Kidney glomerular epithelial cell (primary cell): ENCODE measurements at regions not wholly inside any gene's neighbourhood (a gene's known extent, or its start where the extent isn't known, plus 50 kb on each side); places are given as distances from the start of the nearest gene placed in this dataset.
"Not testable (repeated sequence)": the region's sequence is repeated elsewhere in the genome, so short reads cannot be mapped to it uniquely, and the experiment has no call there.

ENCODE experiments used
- DNase-seq: peaks from one replicate; lab custom pipeline; 2025; lab: John Stamatoyannopoulos, UW

DNA sequence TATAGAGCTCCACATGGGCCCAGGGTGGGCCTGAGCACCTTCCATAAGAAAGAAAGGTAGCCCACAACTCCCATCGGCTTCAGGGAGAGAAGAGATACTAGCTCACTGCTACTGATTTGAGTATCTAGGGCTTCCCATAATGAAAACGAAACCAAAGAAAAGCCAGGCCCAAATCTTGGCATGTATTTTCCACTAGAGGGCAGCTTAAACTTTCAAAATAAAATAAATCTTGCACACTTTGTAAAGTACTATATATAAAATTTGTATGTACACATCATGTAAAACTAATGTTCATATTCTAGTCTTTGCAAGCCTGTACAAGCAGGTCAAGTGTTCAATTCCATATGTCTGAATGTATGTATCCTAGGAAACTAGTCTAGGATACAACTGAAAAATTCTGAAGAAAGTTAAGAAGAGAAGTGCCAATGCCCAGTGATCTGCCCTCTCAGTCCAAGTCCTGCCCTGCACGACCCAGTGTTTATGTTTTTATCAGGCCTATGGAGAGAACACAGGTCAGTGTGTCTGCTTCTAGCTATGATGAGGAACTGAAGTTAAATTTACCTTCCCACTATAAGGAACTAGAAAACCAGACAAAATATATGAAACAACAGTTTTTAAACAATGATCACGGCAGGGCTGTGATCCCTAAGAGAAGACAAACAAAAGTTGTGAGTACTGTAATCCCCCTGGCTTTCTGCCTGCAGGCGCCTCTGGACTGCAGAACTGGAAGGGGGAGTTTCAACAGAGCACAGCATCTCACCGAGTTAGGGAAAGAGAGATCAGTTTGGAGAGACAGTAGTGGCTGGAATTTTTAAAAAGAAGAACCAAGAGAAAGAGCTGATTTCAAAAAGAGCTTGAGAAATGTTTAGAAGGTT, 475.7 kb downstream of the UQCRFS1 start:
- DNase-seq = peak; percentile 53

DNA sequence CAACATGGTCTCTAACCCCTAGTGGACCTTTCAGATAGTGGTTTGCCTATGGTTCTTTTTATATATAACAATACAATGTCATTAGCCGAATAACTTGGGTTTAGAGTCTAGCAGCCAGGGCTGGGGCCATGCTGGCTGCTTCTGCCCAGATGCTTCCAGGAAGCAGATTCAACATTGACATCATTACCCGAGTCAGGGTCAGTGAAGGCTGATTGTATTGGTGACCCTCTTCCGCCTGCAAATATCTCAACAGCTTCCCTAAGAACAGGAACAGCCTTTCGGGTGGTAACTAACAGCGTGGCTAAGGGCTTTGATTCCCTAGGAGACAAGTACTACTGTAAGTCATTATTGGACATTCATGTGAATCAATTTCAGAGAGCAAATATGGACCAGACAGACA, 476.4 kb downstream of the UQCRFS1 start:
- DNase-seq = no peak

DNA sequence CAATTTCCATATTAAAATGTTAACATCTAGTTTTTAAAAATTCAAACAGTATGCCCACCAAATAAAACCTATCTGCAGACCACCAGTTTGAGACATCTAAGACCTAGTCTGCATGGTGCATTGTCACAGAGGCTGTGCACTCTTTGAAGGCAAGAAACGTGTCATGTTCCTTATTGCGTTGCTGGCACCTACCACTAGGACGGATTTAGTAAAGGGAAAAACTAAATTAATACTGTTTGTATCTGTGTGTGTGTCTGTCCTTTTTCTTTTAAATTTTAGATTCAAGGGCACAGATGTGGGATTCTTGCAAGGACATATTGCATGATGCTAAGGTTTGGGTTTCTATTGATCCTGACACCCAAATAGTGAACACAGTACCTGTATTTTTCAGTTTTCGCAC, 481.4 kb downstream of the UQCRFS1 start:
- DNase-seq = no peak

DNA sequence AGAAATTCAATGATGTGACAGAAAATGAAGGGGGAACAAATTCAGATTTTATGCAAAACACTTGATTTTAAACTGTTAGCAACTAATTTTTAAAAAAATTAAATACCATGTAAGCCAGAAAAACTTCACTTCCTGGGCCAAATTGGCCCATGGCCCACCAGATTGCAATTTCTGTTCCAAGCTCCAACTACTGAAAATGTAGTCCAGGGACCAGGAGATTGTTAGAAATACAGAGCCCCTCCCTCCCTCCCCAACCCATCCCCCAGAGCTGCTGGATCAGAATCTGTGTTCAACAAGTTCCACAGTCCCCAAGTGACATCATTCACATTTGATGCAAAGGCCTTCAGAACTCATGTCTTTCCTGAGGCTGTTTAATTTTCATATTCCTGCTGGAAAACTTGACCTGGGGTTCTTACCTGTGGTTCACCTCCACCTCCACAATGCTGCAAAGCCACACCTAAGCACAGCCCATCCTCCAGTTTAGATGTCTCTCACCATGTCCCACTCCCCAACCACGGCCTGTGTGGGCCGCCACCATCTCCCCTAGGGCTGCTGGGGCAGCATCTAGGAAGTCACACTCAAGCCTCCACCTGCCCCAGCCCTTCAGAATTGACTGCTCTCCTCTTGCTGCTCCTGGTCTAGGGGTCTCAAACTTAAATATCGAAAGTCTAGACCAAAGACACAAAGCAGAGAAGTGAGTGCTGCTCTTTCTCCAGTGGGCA, 482.0 kb downstream of the UQCRFS1 start:
- no peak for DNase-seq

DNA sequence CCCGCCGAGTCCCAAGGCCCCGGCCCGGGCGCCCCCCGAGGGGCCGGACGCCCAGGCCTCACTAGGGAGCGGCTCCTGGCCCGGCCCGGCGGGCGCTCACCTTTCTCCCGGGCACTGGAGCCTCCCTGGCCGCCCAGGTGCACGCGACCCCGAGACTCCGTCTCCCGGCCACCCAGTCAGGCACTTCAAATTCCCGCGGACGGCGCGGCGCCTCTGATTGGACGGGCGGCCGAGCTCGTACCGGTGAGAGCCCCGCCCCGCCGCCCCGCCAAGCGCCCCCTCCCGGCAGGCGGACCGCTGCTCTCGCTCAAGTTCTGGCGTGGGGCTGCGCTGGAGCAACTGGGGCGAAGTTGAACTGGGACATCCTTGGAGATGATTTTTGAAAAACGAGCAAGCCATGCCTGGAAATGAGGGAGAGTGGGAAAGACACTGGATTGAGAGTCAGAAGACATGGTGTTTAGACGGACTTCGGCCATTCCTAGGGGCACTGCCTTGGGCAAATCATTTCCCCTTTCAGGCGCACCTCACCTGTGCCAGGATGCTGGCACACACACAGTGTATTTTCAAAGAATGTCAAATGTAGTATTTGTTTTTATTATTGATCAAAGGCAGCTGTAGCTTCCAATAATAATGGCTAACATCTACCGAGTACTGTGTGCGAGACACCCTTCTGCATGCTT, 485.3 kb downstream of the UQCRFS1 start:
- peak; percentile 45 for DNase-seq

DNA sequence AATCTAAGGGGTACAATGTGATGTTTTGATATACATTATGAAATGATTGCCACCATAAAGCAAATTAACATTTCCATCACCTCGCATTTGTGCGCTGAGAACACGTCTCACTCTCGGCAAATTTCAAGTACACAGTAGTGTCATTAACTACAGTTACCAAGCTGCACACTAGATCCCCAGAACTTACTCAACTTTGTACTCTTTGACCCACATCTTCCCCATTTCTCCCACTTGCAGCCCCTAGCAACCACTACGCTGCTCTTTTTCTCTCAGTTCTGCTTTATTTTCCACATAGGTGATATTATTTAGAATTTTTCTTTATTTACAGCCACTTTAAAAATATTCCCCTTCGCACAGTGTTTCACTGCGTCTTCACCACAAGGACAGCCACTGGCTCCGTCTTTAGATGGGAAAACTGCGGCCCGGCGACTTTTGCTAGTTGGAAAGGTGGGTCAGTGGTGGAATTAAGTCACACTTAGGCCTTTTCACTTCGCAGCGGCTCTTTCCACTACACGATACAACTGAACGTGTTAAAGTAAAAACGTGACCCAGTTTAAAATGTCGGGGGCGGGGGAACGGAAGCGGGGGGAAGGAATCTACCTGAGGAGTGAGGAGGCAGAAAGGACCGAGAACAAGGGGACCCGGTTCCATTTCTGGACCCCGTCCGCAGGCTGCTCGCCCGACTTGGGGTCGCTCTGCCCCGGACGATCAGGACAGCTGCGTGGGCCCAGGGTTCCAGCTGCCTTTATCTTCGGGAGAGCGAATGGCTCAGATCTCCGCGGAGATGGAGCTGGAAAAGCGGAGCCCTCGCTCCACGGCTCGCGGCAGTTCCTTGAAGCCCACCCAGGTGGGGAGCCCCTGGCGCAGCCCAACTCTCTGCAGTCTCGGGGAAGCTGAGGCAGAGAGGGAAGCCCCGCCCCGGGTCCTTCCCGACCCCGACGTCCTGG, 486.1 kb downstream of the UQCRFS1 start:
- no peak for DNase-seq

DNA sequence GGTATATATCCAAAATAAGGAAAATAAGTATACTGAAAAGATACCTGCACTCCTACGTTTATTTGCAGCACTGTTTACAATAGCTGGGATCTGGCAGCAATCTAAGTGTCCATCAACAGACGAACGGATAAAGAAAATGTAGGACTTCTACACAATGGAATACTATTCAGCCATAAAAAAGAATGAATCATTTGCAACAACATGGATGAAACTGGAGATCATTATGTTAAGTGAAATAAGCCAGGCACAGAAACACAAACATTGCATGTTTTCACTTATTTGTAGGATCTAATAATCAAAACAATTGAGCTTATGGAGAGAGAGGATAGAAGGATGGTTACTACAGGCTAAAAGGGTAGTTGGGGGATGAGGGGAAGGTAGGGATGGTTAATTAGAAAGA, 494.0 kb downstream of the UQCRFS1 start:
- no peak for DNase-seq

DNA sequence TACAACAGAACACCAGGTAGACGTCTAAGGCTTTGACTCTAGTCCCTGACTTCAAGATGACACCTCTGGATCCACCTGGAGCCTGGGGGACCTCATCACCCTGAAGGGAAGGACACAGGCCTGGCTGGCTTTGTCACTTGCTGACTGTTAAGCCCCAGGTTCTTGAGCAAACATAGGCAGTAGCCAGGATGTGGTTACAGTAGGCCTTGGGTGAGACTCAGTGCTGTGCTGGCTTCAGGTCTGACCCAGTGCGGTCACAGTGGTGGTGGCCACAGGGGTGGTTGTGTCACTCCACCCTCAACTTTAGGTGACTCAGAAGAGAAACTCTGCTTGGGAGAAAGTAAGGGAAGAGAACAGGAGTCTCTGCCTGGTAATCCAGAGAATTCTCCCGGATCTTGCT, 497.8 kb downstream of the UQCRFS1 start:
- DNase-seq = no peak

DNA sequence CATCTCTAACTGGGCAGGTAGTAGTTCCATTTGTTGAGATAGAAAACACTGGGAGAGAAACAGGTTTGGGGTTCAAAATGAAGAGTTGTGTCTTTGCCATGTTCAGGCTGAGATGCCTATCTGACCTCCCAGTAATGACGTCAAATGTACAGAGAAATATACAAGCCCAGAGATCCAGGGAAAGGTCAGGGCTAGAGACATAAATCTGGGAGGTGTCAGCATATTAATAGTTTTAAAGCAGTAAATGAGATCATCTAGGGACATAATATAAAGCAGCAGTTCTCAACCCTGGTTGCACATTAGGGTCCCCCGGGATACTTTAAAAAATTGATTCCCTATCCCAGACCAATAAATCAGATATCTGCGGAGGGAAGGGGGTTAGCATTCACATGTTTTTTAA, 501.5 kb downstream of the UQCRFS1 start:
- DNase-seq = no peak

DNA sequence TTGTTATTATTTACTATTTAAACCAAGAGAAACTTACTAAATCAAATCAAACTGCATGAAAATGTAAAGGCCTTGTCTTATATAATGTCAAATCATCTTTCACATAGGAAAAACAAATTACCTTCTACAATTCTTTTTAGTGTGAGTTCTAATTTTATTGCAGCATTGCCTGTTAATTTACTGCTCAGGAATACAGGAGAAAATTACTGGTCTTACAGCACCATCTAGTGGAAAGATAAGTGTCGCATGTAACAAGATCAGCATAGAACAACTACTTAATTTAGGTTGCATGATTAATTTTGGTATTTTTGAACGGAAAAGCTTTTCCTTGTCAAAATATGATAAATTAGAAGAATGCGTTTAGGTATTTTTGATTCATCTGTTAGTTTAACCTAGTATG, 502.7 kb downstream of the UQCRFS1 start:
- peak; percentile 47 for DNase-seq

DNA sequence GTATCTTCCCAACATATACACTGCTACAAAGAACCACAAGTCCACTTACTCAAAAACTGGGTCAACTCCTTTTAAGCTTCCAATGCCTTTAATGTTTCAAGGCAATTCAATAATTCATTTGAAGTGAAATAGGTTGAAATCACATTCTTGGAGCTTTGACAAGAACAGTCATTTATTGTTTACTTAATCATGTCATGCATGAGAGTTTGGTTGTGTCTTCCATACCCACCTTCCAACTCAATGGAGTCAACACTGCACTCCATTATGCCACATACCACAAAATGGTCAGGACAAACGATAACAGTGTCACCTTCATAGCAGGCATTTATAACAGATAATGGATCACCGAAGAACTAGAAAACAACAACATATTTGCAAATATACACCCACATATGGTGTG, 506.3 kb downstream of the UQCRFS1 start:
- DNase-seq = peak; percentile 12

DNA sequence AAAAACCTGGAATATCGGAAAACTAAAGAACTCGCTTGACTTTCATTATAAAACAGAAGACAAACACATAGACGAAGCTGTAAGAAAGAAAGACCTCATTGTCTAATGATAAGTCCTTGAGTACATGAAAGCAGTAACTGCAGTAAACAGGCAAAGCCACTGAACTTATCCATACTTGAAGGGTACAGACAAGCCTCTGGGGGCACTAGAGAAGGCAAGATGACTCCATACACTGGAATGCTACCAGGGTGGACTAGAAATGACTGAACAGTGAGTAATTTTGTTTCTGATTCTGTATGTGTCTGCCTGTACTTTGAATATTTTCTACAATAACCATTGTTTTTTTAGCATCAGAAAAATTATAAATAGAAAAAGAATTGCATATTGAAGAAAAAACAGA, 507.9 kb downstream of the UQCRFS1 start:
- DNase-seq = peak; percentile 93

DNA sequence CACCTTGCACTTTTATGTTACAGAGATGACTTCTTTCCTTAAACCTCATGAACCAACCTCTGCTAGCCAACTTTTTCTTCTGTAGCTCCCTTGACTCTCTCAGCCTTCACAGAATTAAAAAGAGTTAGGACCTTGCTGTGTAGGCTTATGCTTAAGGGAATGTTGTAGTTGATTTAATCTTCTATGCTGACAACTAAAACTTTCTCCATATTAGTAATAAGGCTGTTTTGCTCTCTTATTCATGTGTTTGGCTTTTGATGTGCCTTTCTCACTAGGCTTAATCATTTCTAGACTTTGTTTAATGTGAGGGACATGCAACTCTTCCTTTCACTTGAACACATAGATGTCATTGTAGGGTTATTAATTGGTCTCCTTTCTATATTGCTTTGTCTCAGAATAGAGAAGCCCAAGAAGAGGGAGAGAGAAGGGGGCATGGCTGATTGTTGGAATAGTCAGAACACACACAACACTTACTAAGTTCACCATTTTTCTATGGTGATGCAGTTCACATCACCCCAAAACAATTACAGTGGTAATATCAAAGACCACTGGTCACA, 509.5 kb downstream of the UQCRFS1 start:
- no peak for DNase-seq

DNA sequence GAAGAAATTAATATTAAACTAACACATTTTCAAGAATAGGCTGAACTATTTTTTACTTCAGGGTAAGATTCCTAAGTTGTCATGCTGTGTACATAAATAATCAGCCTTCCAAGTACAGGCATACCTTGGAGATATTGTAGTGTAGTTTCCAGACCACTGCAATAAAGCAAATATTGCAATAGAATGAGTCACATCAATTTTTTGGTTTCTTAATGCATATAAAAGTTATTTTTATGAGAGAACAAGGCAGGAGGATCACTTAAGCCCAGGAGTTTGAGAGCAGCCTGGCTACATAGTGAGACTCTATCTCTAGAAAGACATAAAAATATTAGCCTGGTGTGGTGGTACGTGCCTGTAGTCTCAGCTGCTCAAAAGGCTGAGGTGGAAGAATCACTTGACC, 511.5 kb downstream of the UQCRFS1 start:
- no peak for DNase-seq

DNA sequence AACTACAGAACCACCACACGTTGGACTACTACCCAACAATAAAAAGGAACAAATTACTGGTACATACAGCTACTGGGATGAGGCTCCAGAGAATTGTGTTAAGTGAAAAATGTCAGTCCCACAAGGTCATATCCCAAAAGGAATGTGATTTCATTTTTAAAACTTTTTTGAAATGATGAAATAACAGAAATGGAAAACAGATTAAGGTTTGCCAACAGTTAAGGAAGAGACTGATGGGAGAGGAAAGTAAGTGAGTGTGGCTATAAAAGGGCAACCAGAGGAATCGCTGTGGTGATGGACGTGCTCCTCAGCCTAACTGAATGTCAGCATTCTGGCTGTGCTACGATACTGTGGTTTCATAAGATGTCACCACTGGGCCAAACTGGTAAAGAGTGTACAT, 512.8 kb downstream of the UQCRFS1 start:
- DNase-seq = no peak

DNA sequence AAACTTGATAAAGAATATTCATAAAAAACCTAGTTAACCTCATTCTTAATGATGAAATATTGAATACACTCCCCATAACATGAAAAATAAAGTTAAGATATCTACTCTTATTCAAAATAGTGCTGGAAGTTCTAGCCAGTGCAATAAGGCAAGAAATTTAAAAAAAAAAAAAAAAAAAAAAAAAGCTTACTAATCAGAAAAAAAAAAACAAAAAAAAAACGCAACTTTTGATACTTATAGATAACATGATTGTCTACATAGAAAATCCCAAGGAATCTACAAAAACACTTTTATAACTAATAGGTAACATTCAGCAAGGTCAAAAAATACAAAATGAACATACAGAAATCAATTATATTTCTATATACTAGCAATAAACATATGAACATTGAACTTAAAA, 515.6 kb downstream of the UQCRFS1 start:
- no peak for DNase-seq

DNA sequence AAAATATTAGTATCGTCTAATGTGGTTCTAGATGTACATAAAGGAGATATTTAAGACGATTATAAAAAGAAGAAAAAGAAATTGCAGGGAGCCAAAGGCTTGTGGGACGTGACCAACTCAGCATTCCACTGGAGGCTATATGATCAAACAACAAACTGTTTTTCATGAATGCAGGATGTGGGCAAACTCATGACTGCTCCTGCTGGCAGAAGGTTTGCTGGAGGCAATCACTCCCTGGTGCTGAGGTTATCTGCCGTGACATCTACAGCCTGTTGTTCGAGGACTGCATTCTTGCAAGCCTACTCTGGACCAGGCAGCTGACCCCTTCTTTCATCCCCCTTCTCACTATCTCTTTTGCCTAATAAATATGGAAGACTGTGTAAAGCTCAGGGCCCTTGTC, 518.1 kb downstream of the UQCRFS1 start:
- DNase-seq = peak; percentile 6

DNA sequence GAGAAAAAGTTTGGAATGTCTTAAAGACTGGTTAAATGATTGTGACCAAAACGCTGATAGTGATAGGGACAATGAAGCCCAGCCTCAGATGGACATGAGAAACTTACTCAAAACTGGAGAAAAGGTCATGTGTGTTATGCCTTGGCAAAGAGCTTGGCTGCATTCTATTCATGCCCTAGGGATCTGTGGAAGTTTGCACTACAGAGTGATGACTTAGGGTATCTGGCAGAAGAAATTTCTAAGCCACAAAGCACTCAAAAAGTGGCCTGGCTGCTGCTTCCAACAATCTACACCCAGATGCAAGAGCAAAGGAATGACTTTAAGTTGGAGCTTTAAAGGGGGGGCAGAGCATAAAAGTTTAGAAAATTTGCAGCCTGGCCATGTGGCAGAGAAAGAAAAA, 521.3 kb downstream of the UQCRFS1 start:
- DNase-seq = no peak

DNA sequence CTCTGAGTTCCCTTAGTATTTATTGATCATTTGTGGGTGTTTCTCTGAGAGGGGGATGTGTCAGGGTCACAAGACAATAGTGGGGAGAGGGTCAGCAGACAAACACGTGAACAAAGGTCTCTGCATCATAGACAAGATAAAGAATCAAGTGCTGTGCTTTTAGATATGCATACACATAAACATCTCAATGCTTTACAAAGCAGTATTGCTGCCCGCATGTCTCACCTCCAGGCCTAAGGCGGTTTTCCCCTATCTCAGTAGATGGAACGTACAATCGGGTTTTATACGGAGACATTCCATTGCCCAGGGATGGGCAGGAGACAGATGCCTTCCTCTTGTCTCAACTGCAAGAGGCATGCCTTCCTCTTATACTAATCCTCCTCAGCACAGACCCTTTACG, 523.5 kb downstream of the UQCRFS1 start:
- DNase-seq = not testable (repeated sequence)

DNA sequence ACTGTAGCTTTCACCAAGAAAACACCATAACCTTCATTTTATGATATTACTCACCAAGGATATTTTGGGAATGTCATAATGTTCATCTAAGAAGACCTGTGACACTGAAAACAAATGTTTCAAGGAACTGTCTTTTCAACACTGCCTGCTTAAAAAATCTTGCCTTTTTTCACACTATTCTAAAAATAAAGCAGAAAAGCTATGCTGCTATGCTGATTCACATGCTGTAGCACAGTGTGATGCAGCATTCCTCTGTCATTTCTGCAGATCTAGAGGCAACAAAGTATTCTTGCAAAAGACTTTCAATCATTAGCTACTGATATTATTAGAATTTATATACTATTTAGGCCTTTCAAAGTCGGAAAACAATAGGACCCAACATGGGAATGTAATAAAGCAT, 525.7 kb downstream of the UQCRFS1 start:
- DNase-seq = no peak

DNA sequence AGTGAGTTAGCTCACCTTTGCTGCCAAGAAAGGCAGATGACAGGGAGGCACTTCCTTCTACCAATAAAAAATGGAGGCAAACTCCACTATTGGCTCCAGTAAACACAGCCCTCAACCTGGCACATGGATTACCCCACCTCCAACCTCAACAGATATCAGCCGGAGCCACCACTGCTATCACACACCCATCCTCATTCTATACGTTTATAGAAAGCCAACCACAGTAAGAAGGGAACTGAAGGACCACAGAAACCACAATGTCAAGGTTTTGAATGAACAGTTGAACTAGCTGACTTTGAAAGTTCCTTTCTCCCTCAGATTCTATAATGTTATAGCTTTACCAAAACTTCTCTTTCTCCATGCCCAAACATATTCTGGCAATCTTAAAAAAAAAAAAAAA, 526.2 kb downstream of the UQCRFS1 start:
- DNase-seq = no peak
